C4-2B (cell line): ENCODE measurements at regions not wholly inside any gene's neighbourhood (a gene's known extent, or its start where the extent isn't known, plus 50 kb on each side); places are given as distances from the start of the nearest gene placed in this dataset.

Source experiments
- CTCF ChIP-seq: fragments of 450-650 bp; conservative IDR thresholded peaks from 2 replicates; pipeline ENCODE4 v1.5.1; 2017; ENCODE audit warnings: mild to moderate bottlenecking
- ZFX ChIP-seq: fragments of 450-650 bp; IDR thresholded peaks from 2 replicates; pipeline ENCODE4 v1.6.1; 2017

GRCh38 chr16:6977291-6977690, 355.4 kb upstream of the RBFOX1 start:
- TF ChIP-seq CTCF (no peak), ZFX (no peak)
